Cardiac fibroblast (primary cell): ENCODE measurements at regions not wholly inside any gene's neighbourhood (a gene's known extent, or its start where the extent isn't known, plus 50 kb on each side); places are given as distances from the start of the nearest gene placed in this dataset.
A peak's percentile ranks its signal among the peaks of the same experiment; 100 is the strongest.

Experiments
- DNase-seq, 2 donors: peaks; one replicate each; pipeline versions ENCODE4 v3.0.0 to v3.0.0-alpha.2; 2010; ENCODE audit warnings: low read depth in 2 of 2
- H3K4me3 ChIP-seq, 2 donors: replicated peaks in 1 of 2; 1 replicate in 1 of 2; 2 replicates in 1 of 2; pipeline ENCODE4 v1.5.1; 2011; ENCODE audit warnings: low read depth in 2 of 2, low read length in 2 of 2, mild to moderate bottlenecking in 2 of 2, moderate library complexity in 1 of 2
- TF ChIP-seq, protein P1 (sequence below): IDR thresholded peaks from one replicate; pipeline ENCODE4 v1.5.1; 2011; ENCODE audit warnings: low read depth, mild to moderate bottlenecking, low read length, inconsistent platforms

DNA sequence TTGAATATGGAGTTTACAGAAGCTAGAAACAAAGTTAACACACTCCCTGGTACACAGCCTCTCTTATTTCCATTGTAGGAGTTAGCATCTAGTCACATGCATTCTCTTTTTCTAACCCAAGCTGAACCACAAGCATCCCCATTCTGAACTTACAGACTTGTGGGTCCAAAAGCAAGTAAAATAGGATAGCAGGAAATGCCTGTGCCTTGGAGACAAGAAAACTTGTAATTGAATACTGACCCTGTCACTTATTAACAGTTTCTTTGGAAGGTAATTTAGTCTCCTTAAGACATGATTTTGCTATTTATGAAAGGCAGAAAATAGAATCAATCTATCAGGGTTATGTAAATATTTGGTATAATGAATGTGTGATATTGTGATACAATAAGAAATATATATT is 353.6 kb downstream of the TLE4 start:
- DNase-seq: no peak
- TF ChIP-seq, protein P1, sequence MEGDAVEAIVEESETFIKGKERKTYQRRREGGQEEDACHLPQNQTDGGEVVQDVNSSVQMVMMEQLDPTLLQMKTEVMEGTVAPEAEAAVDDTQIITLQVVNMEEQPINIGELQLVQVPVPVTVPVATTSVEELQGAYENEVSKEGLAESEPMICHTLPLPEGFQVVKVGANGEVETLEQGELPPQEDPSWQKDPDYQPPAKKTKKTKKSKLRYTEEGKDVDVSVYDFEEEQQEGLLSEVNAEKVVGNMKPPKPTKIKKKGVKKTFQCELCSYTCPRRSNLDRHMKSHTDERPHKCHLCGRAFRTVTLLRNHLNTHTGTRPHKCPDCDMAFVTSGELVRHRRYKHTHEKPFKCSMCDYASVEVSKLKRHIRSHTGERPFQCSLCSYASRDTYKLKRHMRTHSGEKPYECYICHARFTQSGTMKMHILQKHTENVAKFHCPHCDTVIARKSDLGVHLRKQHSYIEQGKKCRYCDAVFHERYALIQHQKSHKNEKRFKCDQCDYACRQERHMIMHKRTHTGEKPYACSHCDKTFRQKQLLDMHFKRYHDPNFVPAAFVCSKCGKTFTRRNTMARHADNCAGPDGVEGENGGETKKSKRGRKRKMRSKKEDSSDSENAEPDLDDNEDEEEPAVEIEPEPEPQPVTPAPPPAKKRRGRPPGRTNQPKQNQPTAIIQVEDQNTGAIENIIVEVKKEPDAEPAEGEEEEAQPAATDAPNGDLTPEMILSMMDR: no peak
- H3K4me3 ChIP-seq: no peak overlapping the region

DNA sequence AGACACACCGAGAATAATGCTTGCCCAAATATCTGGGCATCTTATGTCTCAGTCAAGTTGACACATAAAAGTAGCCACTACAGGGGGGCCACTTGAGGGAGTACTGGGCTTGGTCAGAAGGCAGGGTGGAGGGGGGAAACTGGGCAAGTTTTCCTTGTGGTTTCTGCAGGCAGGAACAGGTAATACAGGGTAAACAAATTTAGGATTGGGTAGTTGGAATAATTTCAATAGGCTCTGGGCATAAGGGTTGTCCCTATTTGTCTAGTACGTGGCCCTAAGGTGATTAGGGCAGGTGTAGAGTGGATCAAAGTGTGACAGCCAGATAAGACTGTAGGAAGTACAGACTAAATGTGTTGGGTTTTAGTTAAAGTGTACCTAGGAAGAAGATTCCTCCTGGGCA is 353.1 kb downstream of the TLE4 start:
- TF ChIP-seq, protein P1: no peak
- no peak overlapping the region for H3K4me3 ChIP-seq
- DNase-seq: no peak

GRCh38 chr9:79917421-79917820 is 345.7 kb downstream of the TLE4 start:
- TF ChIP-seq, protein P1: no peak
- peak in 1 of 2 donors; percentile 64 for DNase-seq
- H3K4me3 ChIP-seq: no peak overlapping the region

DNA sequence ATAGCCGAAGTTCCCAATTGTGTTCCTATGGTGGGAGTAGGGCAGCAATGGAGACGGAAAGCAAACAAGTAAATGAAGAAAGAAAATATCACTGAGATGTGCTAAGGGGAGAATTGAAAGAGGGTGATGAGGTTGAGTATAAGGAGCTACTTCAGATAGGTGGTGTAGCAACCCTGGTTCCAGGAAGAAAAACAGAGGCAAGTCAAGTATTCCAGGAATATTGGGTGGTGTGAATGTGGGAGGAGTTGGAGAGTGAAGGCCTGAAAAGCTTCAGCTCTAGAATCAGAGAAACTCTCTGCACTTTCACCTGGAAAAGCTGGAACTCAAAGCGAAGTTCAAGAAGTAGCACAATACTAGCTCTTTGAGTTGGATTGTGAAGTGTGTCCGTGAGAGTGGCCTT is 342.1 kb downstream of the TLE4 start:
- no peak overlapping the region for H3K4me3 ChIP-seq
- no peak for DNase-seq
- TF ChIP-seq, protein P1: no peak

- TF ChIP-seq, protein P1: no peak
- no peak overlapping the region for H3K4me3 ChIP-seq
- peak in 1 of 2 donors; percentile 10 for DNase-seq
Observed at GRCh38 chr9:79912318-79913070, 340.7 kb downstream of the TLE4 start.

- TF ChIP-seq, protein P1: no peak
- no peak overlapping the region for H3K4me3 ChIP-seq
- DNase-seq: no peak
Observed at GRCh38 chr9:79911724-79912123, 340.0 kb downstream of the TLE4 start.
